Esophagus squamous epithelium (tissue), 4 donors: ENCODE measurements at regions not wholly inside any gene's neighbourhood (a gene's known extent, or its start where the extent isn't known, plus 50 kb on each side); places are given as distances from the start of the nearest gene placed in this dataset.

Experiments
- POLR2A ChIP-seq, 4 donors: fragments of 450-650 bp; IDR thresholded peaks; one replicate each; pipeline ENCODE4 v1.6.1; 2017; ENCODE audit warnings: antibody characterized with exemption in 4 of 4, mild to moderate bottlenecking in 4 of 4, moderate library complexity in 3 of 4
- TF ChIP-seq, protein P1 (sequence below), 6 experiments: fragments of 450-650 bp in 4 of 6; fragments of 200-600 bp in 2 of 6; sonication (generic) in 2 of 6; IDR thresholded peaks; one replicate each; pipeline ENCODE4 v1.5.1; 2016 to 2019; ENCODE audit warnings: antibody characterized with exemption in 6 of 6, mild to moderate bottlenecking in 4 of 6, moderate library complexity in 4 of 6

DNA sequence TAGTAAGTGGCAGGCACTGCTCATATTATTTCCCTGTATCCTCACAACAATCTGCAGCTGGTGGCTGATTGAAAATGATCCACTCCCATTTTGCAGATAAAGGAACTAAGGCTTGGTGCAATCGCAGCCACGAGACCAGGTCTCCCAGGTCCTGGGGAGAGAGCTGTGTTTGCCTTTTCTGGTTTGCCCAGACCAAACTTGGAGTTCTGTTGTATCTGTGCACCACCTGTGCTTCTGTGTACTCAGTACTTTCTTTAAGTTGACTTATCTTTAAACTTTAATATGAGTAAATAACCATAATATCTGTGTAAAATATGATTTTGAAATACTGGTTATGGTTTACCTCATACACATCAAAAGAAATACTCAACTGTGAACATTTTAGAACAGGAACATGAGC is 625.7 kb upstream of the CFAP20DC start:
- TF ChIP-seq, protein P1, sequence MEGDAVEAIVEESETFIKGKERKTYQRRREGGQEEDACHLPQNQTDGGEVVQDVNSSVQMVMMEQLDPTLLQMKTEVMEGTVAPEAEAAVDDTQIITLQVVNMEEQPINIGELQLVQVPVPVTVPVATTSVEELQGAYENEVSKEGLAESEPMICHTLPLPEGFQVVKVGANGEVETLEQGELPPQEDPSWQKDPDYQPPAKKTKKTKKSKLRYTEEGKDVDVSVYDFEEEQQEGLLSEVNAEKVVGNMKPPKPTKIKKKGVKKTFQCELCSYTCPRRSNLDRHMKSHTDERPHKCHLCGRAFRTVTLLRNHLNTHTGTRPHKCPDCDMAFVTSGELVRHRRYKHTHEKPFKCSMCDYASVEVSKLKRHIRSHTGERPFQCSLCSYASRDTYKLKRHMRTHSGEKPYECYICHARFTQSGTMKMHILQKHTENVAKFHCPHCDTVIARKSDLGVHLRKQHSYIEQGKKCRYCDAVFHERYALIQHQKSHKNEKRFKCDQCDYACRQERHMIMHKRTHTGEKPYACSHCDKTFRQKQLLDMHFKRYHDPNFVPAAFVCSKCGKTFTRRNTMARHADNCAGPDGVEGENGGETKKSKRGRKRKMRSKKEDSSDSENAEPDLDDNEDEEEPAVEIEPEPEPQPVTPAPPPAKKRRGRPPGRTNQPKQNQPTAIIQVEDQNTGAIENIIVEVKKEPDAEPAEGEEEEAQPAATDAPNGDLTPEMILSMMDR (IDR thresholded peaks at IDR 0.05) = no peak
- no peak for TF ChIP-seq POLR2A (IDR thresholded peaks at IDR 0.05)
